HEK293 (cell line): ENCODE measurements at regions not wholly inside any gene's neighbourhood (a gene's known extent, or its start where the extent isn't known, plus 50 kb on each side); places are given as distances from the start of the nearest gene placed in this dataset.
A peak's percentile ranks its signal among the peaks of the same experiment; 100 is the strongest.

ENCODE experiments used
- CTCF ChIA-PET: fragments of 350-600 bp; formaldehyde crosslinking; extraction: SDS; loops from one replicate; lab custom pipeline; 2021; ENCODE audit warnings: antibody characterized with exemption; lab: Yijun Ruan, JAX
- POLR2A ChIA-PET: fragments of 300-600 bp; formaldehyde crosslinking; extraction: SDS; loops from one replicate; lab custom pipeline; 2020; ENCODE audit warnings: antibody characterized with exemption, inconsistent platforms; lab: Yijun Ruan, JAX
- H3K27ac ChIP-seq: fragments of 200-500 bp; sonication (Bioruptor generic); 2 replicates; pipeline ENCODE4 v1.5.1; 2014; ENCODE audit warnings: low read depth, low read length, control low read depth, inconsistent platforms; ENCODE audit errors: extremely low read depth
- H3K36me3 ChIP-seq, 2 experiments: fragments of 200-500 bp in 1 of 2; sonication (Bioruptor generic) in 1 of 2; 1 replicate in 1 of 2; 2 replicates in 1 of 2; pipeline ENCODE4 v1.5.1; 2014 to 2017; ENCODE audit warnings: inconsistent platforms in 2 of 2, low read length in 2 of 2; ENCODE audit not compliant: control insufficient read depth in 2 of 2, insufficient read depth in 1 of 2
- H3K4me1 ChIP-seq: fragments of 200-500 bp; sonication (Bioruptor generic); 2 replicates; pipeline ENCODE4 v1.5.1; 2014; ENCODE audit warnings: mild to moderate bottlenecking, low read length, inconsistent platforms; ENCODE audit not compliant: control insufficient read depth, insufficient read depth
- H3K4me3 ChIP-seq: 2 replicates; pipeline ENCODE4 v1.5.1; 2011; ENCODE audit warnings: low read depth, mild to moderate bottlenecking, control low read depth, low read length, moderate library complexity
- H3K9me3 ChIP-seq: fragments of 200-500 bp; sonication (Bioruptor generic); 2 replicates; pipeline ENCODE4 v1.5.1; 2014; ENCODE audit warnings: low read depth, low read length, inconsistent platforms; ENCODE audit not compliant: control insufficient read depth, insufficient read depth
- FEZF1 ChIP-seq: fragments of 450-650 bp; formaldehyde crosslinking; IDR thresholded peaks from 2 replicates; pipeline ENCODE4 v1.5.1; 2016; ENCODE audit warnings: missing biosample characterization, missing genetic modification characterization
- ZNF394 ChIP-seq: fragments of 450-650 bp; formaldehyde crosslinking; IDR thresholded peaks from 2 replicates; pipeline ENCODE4 v1.5.1; 2016; ENCODE audit warnings: missing biosample characterization, missing genetic modification characterization, mild to moderate bottlenecking, moderate library complexity, borderline replicate concordance
- ZNF548 ChIP-seq: fragments of 450-650 bp; formaldehyde crosslinking; IDR thresholded peaks from 2 replicates; pipeline ENCODE4 v1.5.1; 2016; ENCODE audit warnings: missing biosample characterization, missing genetic modification characterization
- ZNF549 ChIP-seq: fragments of 450-650 bp; IDR thresholded peaks from 2 replicates; pipeline ENCODE4 v1.5.1; 2018; ENCODE audit warnings: missing biosample characterization, missing genetic modification characterization, mild to moderate bottlenecking, inconsistent platforms, moderate library complexity
- ZNF555 ChIP-seq: fragments of 450-650 bp; formaldehyde crosslinking; conservative IDR thresholded peaks from 2 replicates; pipeline ENCODE4 v1.5.1; 2017; ENCODE audit warnings: missing biosample characterization, mild to moderate bottlenecking, missing genetic modification characterization, inconsistent platforms
- ZNF843 ChIP-seq: fragments of 450-650 bp; formaldehyde crosslinking; IDR thresholded peaks from 2 replicates; pipeline ENCODE4 v1.5.1; 2016; ENCODE audit warnings: missing biosample characterization, missing genetic modification characterization
- TF ChIP-seq, protein P1 (sequence below): fragments of 450-650 bp; formaldehyde crosslinking; IDR thresholded peaks from 2 replicates; pipeline ENCODE4 v1.5.1; 2016; ENCODE audit warnings: missing biosample characterization, missing genetic modification characterization
- TF ChIP-seq, protein P2 (sequence below): fragments of 450-650 bp; formaldehyde crosslinking; IDR thresholded peaks from 2 replicates; pipeline ENCODE4 v1.5.1; 2017; ENCODE audit warnings: missing biosample characterization, missing genetic modification characterization

DNA sequence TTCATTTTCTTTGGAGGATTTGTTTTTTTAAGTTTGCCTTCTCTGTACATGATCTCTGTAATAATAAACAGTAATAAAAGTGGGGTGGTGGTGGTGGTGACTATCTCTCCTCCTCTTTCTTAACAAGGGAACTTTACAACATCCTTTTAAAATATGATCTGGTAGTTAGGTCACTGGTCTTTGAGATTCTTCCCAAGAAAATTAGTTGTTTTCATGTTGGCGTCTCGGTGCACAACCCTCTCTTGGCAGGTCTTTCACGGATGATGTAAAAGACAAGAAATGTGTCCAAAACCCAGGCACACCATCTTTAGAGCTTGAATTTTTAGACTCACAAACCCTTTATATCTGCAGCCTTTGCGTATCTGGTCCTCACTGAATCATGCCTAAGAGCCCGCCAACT is 488.5 kb upstream of the TBX3 start:
- ChIA-PET POLR2A (no interaction called here), CTCF (interaction anchor here (0.5 kb wide), 1 partner anchor 723 kb away, joined by 3 read pairs; no protein-coding TSS in a partner anchor)
- H3K4me1 ChIP-seq: no peaks in the 10 kb centered on the region
- H3K9me3 ChIP-seq: no peaks in the 10 kb centered on the region
- no peak overlapping the region for H3K27ac ChIP-seq
- no peak overlapping the region for H3K4me3 ChIP-seq
- TF ChIP-seq ZNF843 (tag by site-specific recombination): 0 out of 2 replicates have a peak, but pooled peaks have one; percentile 20
- TF ChIP-seq, protein P1, sequence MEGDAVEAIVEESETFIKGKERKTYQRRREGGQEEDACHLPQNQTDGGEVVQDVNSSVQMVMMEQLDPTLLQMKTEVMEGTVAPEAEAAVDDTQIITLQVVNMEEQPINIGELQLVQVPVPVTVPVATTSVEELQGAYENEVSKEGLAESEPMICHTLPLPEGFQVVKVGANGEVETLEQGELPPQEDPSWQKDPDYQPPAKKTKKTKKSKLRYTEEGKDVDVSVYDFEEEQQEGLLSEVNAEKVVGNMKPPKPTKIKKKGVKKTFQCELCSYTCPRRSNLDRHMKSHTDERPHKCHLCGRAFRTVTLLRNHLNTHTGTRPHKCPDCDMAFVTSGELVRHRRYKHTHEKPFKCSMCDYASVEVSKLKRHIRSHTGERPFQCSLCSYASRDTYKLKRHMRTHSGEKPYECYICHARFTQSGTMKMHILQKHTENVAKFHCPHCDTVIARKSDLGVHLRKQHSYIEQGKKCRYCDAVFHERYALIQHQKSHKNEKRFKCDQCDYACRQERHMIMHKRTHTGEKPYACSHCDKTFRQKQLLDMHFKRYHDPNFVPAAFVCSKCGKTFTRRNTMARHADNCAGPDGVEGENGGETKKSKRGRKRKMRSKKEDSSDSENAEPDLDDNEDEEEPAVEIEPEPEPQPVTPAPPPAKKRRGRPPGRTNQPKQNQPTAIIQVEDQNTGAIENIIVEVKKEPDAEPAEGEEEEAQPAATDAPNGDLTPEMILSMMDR (tag by site-specific recombination): no peak
- peak; percentile 46; the same call in 1 of the 2 replicates for TF ChIP-seq FEZF1 (tag by site-specific recombination)
- no peaks in the 10 kb centered on the region for H3K36me3 ChIP-seq

DNA sequence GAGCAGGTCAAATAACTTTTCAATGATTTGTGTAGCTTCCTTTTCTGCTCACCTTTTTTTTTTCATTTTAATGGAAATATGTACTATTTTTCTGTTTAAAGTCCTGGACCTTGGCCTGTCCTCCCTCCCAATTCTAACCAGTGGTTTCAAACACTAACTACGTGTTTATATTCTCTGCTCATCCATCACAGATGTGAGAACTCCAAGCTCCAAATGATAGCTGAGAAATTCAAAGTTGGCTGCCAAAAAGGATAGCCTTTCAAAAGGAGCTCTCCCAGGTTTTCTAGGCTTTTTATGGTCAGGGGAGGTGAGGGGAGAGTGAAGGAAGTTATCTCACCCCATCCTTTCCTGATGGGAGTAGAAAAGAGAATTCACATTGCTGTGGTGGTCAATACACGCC is 486.0 kb upstream of the TBX3 start:
- Histone ChIP-seq H3K27ac (no peak overlapping the region), H3K36me3 (no peaks in the 10 kb centered on the region), H3K9me3 (no peaks in the 10 kb centered on the region), H3K4me3 (no peak overlapping the region)
- TF ChIP-seq, protein P2, sequence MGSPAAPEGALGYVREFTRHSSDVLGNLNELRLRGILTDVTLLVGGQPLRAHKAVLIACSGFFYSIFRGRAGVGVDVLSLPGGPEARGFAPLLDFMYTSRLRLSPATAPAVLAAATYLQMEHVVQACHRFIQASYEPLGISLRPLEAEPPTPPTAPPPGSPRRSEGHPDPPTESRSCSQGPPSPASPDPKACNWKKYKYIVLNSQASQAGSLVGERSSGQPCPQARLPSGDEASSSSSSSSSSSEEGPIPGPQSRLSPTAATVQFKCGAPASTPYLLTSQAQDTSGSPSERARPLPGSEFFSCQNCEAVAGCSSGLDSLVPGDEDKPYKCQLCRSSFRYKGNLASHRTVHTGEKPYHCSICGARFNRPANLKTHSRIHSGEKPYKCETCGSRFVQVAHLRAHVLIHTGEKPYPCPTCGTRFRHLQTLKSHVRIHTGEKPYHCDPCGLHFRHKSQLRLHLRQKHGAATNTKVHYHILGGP (tag by site-specific recombination): no peak
- no peak for TF ChIP-seq ZNF555 (tag by site-specific recombination)
- TF ChIP-seq, all 188 proteins: peak for 0
- no peaks in the 10 kb centered on the region for H3K4me1 ChIP-seq
- CTCF ChIA-PET: interaction anchor here (0.6 to 0.7 kb wide), 2 partner anchors 15 to 286 kb away, joined by 3 to 4 read pairs; no protein-coding TSS in a partner anchor
- POLR2A ChIA-PET: no interaction called here

DNA sequence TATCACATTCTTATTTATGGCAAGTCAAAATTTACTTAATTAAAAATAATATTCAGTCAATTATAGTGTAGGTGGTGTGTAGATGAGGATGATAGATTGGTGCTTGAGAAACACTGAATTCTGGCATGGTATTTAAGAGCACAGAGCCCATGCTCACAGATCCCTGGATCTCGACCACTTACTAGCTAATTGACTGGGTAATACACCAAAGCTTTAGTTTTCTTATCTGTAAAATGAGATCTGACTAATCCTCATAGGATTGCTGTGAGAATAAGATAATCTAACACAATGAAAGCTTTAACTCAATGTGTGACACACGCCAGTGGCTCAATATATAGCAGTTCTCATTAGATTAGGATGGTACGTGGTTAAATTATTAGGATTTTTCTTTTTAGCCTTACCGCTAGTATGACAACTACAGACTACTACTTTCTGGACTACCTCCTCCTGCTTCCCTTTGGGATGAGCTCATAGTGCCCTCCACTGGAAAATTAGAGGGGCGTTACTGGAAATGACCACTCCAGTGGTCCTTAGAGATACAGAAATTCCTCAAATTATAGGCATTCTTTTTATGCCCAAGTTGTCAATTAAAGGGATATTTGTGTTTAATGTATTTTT is 482.8 kb upstream of the TBX3 start:
- ChIA-PET CTCF (interaction anchor here (0.6 to 1.3 kb wide), 5 partner anchors 13 to 496 kb away, joined by 3 read pairs; no protein-coding TSS in a partner anchor), POLR2A (interaction anchor here (1.3 kb wide), 1 partner anchor 483 kb away, joined by 5 read pairs; the partner anchor contains the start of gene TBX3)
- TF ChIP-seq ZNF394: no peak
- TF ChIP-seq, protein P1 (tag by site-specific recombination): peak; percentile 30; the same call in 1 of the 2 replicates
- Histone ChIP-seq H3K4me3 (no peak overlapping the region), H3K4me1 (no peaks in the 10 kb centered on the region), H3K9me3 (no peaks in the 10 kb centered on the region), H3K27ac (no peak overlapping the region), H3K36me3 (no peaks in the 10 kb centered on the region)

DNA sequence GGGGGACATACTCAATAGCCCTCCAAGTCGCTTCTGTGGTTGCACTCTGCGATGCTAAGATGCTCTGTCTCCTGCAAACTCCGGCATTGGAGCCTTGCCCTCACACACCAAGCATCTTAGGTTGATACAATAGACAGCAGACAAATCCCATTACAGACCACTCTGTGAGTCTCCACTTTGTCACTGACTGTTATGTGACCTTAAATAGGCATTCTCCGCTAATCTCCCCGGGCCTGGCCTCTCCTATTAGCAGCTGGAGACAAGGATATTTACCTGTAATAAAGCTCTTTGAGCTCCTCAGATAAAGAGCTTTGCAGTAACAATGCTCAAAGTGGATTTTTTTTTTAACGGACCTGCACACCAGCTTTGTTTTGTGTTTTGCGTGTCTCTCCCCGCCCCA is 479.7 kb upstream of the TBX3 start:
- CTCF ChIA-PET: interaction anchor here (0.7 kb wide), 1 partner anchor 590 kb away, joined by 3 read pairs; no protein-coding TSS in a partner anchor
- no peak for TF ChIP-seq ZNF548 (tag by site-specific recombination)
- no peak for TF ChIP-seq ZNF549 (tag by site-specific recombination)
- POLR2A ChIA-PET: no interaction called here
- Histone ChIP-seq H3K27ac (no peak overlapping the region), H3K4me3 (no peak overlapping the region), H3K36me3 (no peaks in the 10 kb centered on the region), H3K9me3 (no peaks in the 10 kb centered on the region), H3K4me1 (no peaks in the 10 kb centered on the region)
